Mesenchymal stem cell (in vitro differentiated cells and primary cell): ENCODE measurements at regions not wholly inside any gene's neighbourhood (a gene's known extent, or its start where the extent isn't known, plus 50 kb on each side); places are given as distances from the start of the nearest gene placed in this dataset.

ENCODE experiments used
- DNase-seq: peaks from one replicate; pipeline ENCODE4 v3.0.0-alpha.2; 2013
- H2AFZ ChIP-seq: one replicate; pipeline ENCODE4 v1.6.1; 2013; ENCODE audit warnings: low read depth, mild to moderate bottlenecking, control low read depth, inconsistent platforms, low read length, moderate library complexity
- H2AK5ac ChIP-seq: 2 replicates; pipeline ENCODE4 v1.6.1; 2013; ENCODE audit warnings: low read length, moderate library complexity, mild to moderate bottlenecking, inconsistent platforms; ENCODE audit not compliant: severe bottlenecking
- H2BK120ac ChIP-seq: one replicate; pipeline ENCODE4 v1.6.1; 2013; ENCODE audit warnings: low read depth, mild to moderate bottlenecking, inconsistent platforms, low read length, moderate library complexity
- H2BK12ac ChIP-seq, 2 experiments: one replicate each; pipeline ENCODE4 v1.6.1; 2013; ENCODE audit warnings: inconsistent platforms in 2 of 2, low read length in 2 of 2, mild to moderate bottlenecking in 2 of 2, moderate library complexity in 2 of 2, control low read depth in 1 of 2
- H2BK15ac ChIP-seq: one replicate; pipeline ENCODE4 v1.6.1; 2013; ENCODE audit warnings: mild to moderate bottlenecking, low read depth, inconsistent platforms; ENCODE audit not compliant: poor library complexity, severe bottlenecking
- H2BK5ac ChIP-seq: 2 replicates; pipeline ENCODE4 v1.6.1; 2013; ENCODE audit warnings: low read depth, mild to moderate bottlenecking, low read length, control low read depth, inconsistent platforms; ENCODE audit not compliant: poor library complexity, severe bottlenecking
- H3K14ac ChIP-seq, 2 experiments: one replicate each; pipeline ENCODE4 v1.6.1; 2013; ENCODE audit warnings: inconsistent platforms in 2 of 2, low read length in 2 of 2, control low read depth in 1 of 2, mild to moderate bottlenecking in 1 of 2, moderate library complexity in 1 of 2
- H3K18ac ChIP-seq, 2 experiments: one replicate each; pipeline ENCODE4 v1.6.1; 2013; ENCODE audit warnings: inconsistent platforms in 2 of 2, low read length in 2 of 2, control low read depth in 1 of 2, low read depth in 1 of 2, mild to moderate bottlenecking in 1 of 2
- H3K23ac ChIP-seq, 2 experiments: one replicate each; pipeline ENCODE4 v1.6.1; 2013; ENCODE audit warnings: inconsistent platforms in 2 of 2, low read length in 2 of 2, mild to moderate bottlenecking in 2 of 2, moderate library complexity in 2 of 2, control low read depth in 1 of 2
- H3K27ac ChIP-seq: 2 replicates; pipeline ENCODE4 v1.5.1; 2013; ENCODE audit warnings: mild to moderate bottlenecking, moderate library complexity, low read length, control low read depth, inconsistent platforms; ENCODE audit not compliant: poor library complexity, severe bottlenecking
- H3K27me3 ChIP-seq, 2 experiments: 2 replicates each; pipeline versions ENCODE4 v1.6.1 to v1.7.0; 2013; ENCODE audit warnings: low read length in 2 of 2, mild to moderate bottlenecking in 2 of 2, moderate library complexity in 2 of 2, control low read depth in 1 of 2, inconsistent platforms in 1 of 2; ENCODE audit not compliant: control insufficient read depth in 1 of 2, insufficient read depth in 1 of 2
- H3K36me3 ChIP-seq, 2 experiments: 2 replicates each; pipeline versions ENCODE4 v1.6.1 to v1.7.0; 2013; ENCODE audit warnings: low read length in 2 of 2, control low read depth in 1 of 2, inconsistent platforms in 1 of 2, low read depth in 1 of 2, mild to moderate bottlenecking in 1 of 2; ENCODE audit not compliant: insufficient read depth in 2 of 2, control insufficient read depth in 1 of 2
- H3K4ac ChIP-seq, 2 experiments: one replicate each; pipeline ENCODE4 v1.6.1; 2013; ENCODE audit warnings: inconsistent platforms in 2 of 2, low read length in 2 of 2, mild to moderate bottlenecking in 2 of 2, moderate library complexity in 2 of 2, control low read depth in 1 of 2, low read depth in 1 of 2
- H3K4me1 ChIP-seq: 2 replicates; pipeline ENCODE4 v1.6.1; 2013; ENCODE audit warnings: low read depth, low read length, control low read depth; ENCODE audit not compliant: control insufficient read depth, insufficient read depth
- H3K4me2 ChIP-seq: 2 replicates; pipeline ENCODE4 v1.6.1; 2013; ENCODE audit warnings: low read length, mild to moderate bottlenecking, inconsistent platforms; ENCODE audit not compliant: poor library complexity, severe bottlenecking
- H3K4me3 ChIP-seq, 2 experiments: 2 replicates each; pipeline versions ENCODE4 v1.5.1 to v1.7.0; 2013; ENCODE audit warnings: low read length in 2 of 2, mild to moderate bottlenecking in 2 of 2, control low read depth in 1 of 2, low read depth in 1 of 2; ENCODE audit not compliant: insufficient read depth in 1 of 2
- H3K79me1 ChIP-seq: replicated peaks from 2 replicates; pipeline ENCODE4 v1.6.1; 2013; ENCODE audit warnings: mild to moderate bottlenecking, control low read depth, low read length, inconsistent platforms; ENCODE audit not compliant: poor library complexity, severe bottlenecking
- H3K9ac ChIP-seq: 2 replicates; pipeline ENCODE4 v1.7.0; 2013; ENCODE audit warnings: mild to moderate bottlenecking, low read length, moderate library complexity
- H3K9me3 ChIP-seq: 2 replicates; pipeline ENCODE4 v1.7.0; 2013; ENCODE audit warnings: mild to moderate bottlenecking, low read length; ENCODE audit not compliant: control insufficient read depth
- H4K8ac ChIP-seq: one replicate; pipeline ENCODE4 v1.6.1; 2013; ENCODE audit warnings: inconsistent platforms, mild to moderate bottlenecking, low read length, moderate library complexity
- H4K91ac ChIP-seq: one replicate; pipeline ENCODE4 v1.6.1; 2013; ENCODE audit warnings: mild to moderate bottlenecking, low read length, inconsistent platforms
- WGBS: methylation state at CpG from one replicate; pipeline ENCODE4 v1.1.7; 2013; ENCODE audit warnings: mixed read lengths; 5-methylcytosine and 5-hydroxymethylcytosine counted together

GRCh38 chr5:106412606-106413005 lies 1258.1 kb downstream of the EFNA5 start:
- DNase-seq: no peak
- no peak overlapping the region for H2BK15ac ChIP-seq
- H3K36me3 ChIP-seq: no peaks in the 10 kb centered on the region
- no peak overlapping the region for H3K18ac ChIP-seq
- H3K27me3 ChIP-seq: no peaks in the 10 kb centered on the region
- H3K14ac ChIP-seq: no peak overlapping the region
- no peaks in the 10 kb centered on the region for H3K9me3 ChIP-seq
- H2BK120ac ChIP-seq: no peak overlapping the region
- no peak overlapping the region for H3K4me3 ChIP-seq
- H2BK5ac ChIP-seq: no peak overlapping the region
- no peak overlapping the region for H4K91ac ChIP-seq
- H2BK12ac ChIP-seq: no peak overlapping the region
- H3K27ac ChIP-seq: no peak overlapping the region
- no peak overlapping the region for H3K9ac ChIP-seq
- no peak overlapping the region for H3K4me2 ChIP-seq
- no peak overlapping the region for H3K23ac ChIP-seq
- H2AK5ac ChIP-seq: no peak overlapping the region
- H2AFZ ChIP-seq: no peak overlapping the region
- H3K79me1 ChIP-seq: no peaks in the 10 kb centered on the region
- H3K4me1 ChIP-seq: peaks cover 2% of the 10 kb centered on the region
- H4K8ac ChIP-seq: no peak overlapping the region
- no peak overlapping the region for H3K4ac ChIP-seq

- H3K4ac ChIP-seq: no peak overlapping the region
- no peak overlapping the region for H2BK120ac ChIP-seq
- H3K27me3 ChIP-seq: no peaks in the 10 kb centered on the region
- no peak overlapping the region for H3K18ac ChIP-seq
- H4K8ac ChIP-seq: no peak overlapping the region
- no peak overlapping the region for H3K9ac ChIP-seq
- H3K14ac ChIP-seq: no peak overlapping the region
- H3K4me1 ChIP-seq: no peaks in the 10 kb centered on the region
- H3K4me2 ChIP-seq: no peak overlapping the region
- H3K79me1 ChIP-seq: no peaks in the 10 kb centered on the region
- H2BK12ac ChIP-seq: no peak overlapping the region
- no peak overlapping the region for H2BK15ac ChIP-seq
- no peak overlapping the region for H2BK5ac ChIP-seq
- no peak overlapping the region for H4K91ac ChIP-seq
- no peak for DNase-seq
- no peak overlapping the region for H2AFZ ChIP-seq
- WGBS: 84% methylated on average over 2 of the region's 2 CpGs
- no peaks in the 10 kb centered on the region for H3K9me3 ChIP-seq
- H2AK5ac ChIP-seq: no peak overlapping the region
- H3K36me3 ChIP-seq: no peaks in the 10 kb centered on the region
- H3K27ac ChIP-seq: no peak overlapping the region
- no peak overlapping the region for H3K23ac ChIP-seq
- no peak overlapping the region for H3K4me3 ChIP-seq
These were observed 1262.2 kb downstream of the EFNA5 start for GRCh38 chr5:106408570-106408969.

GRCh38 chr5:106408141-106408540 lies 1262.6 kb downstream of the EFNA5 start:
- H2BK5ac ChIP-seq: no peak overlapping the region
- no peak overlapping the region for H3K9ac ChIP-seq
- no peak overlapping the region for H4K8ac ChIP-seq
- no peaks in the 10 kb centered on the region for H3K27me3 ChIP-seq
- H3K79me1 ChIP-seq: no peaks in the 10 kb centered on the region
- no peak overlapping the region for H3K27ac ChIP-seq
- WGBS: 100% methylated on average over 1 of the region's 1 CpG
- no peak overlapping the region for H3K4me2 ChIP-seq
- H3K4me1 ChIP-seq: no peaks in the 10 kb centered on the region
- no peak overlapping the region for H3K4ac ChIP-seq
- no peaks in the 10 kb centered on the region for H3K36me3 ChIP-seq
- no peak overlapping the region for H3K18ac ChIP-seq
- H2AK5ac ChIP-seq: no peak overlapping the region
- no peak overlapping the region for H4K91ac ChIP-seq
- no peak for DNase-seq
- H2AFZ ChIP-seq: no peak overlapping the region
- no peak overlapping the region for H3K14ac ChIP-seq
- no peak overlapping the region for H2BK15ac ChIP-seq
- no peak overlapping the region for H3K23ac ChIP-seq
- no peaks in the 10 kb centered on the region for H3K9me3 ChIP-seq
- H2BK120ac ChIP-seq: no peak overlapping the region
- no peak overlapping the region for H3K4me3 ChIP-seq
- no peak overlapping the region for H2BK12ac ChIP-seq

GRCh38 chr5:106401561-106401960 lies 1269.2 kb downstream of the EFNA5 start:
- no peak overlapping the region for H3K4ac ChIP-seq
- H3K14ac ChIP-seq: no peak overlapping the region
- H2BK120ac ChIP-seq: no peak overlapping the region
- peaks cover 1% of the 10 kb centered on the region for H3K4me1 ChIP-seq
- no peak overlapping the region for H3K27ac ChIP-seq
- H3K79me1 ChIP-seq: no peaks in the 10 kb centered on the region
- H2BK15ac ChIP-seq: no peak overlapping the region
- H3K4me2 ChIP-seq: no peak overlapping the region
- H2AK5ac ChIP-seq: no peak overlapping the region
- no peak for DNase-seq
- H3K9me3 ChIP-seq: no peaks in the 10 kb centered on the region
- no peak overlapping the region for H2AFZ ChIP-seq
- no peaks in the 10 kb centered on the region for H3K36me3 ChIP-seq
- no peak overlapping the region for H2BK5ac ChIP-seq
- 45% methylated on average over 2 of the region's 2 CpGs for WGBS
- no peak overlapping the region for H3K4me3 ChIP-seq
- no peak overlapping the region for H4K91ac ChIP-seq
- no peak overlapping the region for H3K18ac ChIP-seq
- H3K27me3 ChIP-seq: no peaks in the 10 kb centered on the region
- no peak overlapping the region for H3K9ac ChIP-seq
- H2BK12ac ChIP-seq: no peak overlapping the region
- H4K8ac ChIP-seq: no peak overlapping the region
- H3K23ac ChIP-seq: no peak overlapping the region
